ENCODE measurements at regions not wholly inside any gene's neighbourhood (a gene's known extent, or its start where the extent isn't known, plus 50 kb on each side); places are given as distances from the start of the nearest gene placed in this dataset.

DNA sequence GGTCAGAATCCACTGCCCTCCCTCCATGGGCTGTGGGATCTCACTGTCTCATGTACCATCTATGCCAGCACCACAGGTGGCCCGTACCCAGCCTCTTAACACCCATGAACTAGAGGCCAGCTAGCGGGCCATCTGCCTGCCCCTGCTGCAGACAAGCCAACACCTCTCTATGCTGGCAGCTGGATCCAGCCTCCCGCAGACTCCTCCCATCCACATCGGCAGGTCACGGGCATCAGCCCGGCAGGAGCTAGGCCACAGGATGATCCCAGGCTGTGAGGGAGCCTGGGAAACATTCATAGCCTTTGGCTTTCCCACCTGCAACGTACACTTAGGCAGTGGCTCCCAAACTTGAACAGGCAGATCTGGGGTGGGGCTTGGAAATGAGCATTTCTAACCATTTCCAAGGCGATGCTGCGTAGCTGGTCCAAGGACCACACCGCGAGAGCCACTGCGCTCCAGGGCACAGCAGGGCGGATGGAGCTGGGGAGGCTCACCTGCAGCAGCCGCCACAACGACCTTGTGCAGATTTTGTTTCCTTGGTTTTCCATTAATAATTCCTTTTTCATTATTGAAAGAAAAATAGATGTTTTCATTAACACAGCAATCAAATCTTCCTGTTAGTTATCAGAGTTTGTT lies 114.7 kb downstream of the KCNF1 start:
- no peak for TF ChIP-seq POLR2A (IDR thresholded peaks at IDR 0.05; ENCODE audit: extremely low read depth, insufficient read length)
- TF ChIP-seq, protein P1, sequence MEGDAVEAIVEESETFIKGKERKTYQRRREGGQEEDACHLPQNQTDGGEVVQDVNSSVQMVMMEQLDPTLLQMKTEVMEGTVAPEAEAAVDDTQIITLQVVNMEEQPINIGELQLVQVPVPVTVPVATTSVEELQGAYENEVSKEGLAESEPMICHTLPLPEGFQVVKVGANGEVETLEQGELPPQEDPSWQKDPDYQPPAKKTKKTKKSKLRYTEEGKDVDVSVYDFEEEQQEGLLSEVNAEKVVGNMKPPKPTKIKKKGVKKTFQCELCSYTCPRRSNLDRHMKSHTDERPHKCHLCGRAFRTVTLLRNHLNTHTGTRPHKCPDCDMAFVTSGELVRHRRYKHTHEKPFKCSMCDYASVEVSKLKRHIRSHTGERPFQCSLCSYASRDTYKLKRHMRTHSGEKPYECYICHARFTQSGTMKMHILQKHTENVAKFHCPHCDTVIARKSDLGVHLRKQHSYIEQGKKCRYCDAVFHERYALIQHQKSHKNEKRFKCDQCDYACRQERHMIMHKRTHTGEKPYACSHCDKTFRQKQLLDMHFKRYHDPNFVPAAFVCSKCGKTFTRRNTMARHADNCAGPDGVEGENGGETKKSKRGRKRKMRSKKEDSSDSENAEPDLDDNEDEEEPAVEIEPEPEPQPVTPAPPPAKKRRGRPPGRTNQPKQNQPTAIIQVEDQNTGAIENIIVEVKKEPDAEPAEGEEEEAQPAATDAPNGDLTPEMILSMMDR (IDR thresholded peaks at IDR 0.05; ENCODE audit: low read depth, low read length), result no peak

Data from NB4 (cell line).